ENCODE measurements at regions not wholly inside any gene's neighbourhood (a gene's known extent, or its start where the extent isn't known, plus 50 kb on each side); places are given as distances from the start of the nearest gene placed in this dataset.
"Not testable (repeated sequence)": the region's sequence is repeated elsewhere in the genome, so short reads cannot be mapped to it uniquely, and the experiment has no call there.

- DNase-seq (ENCODE audit: extremely low read depth, insufficient read length) = no peak
- H3K4me3 ChIP-seq (replicated peaks; ENCODE audit: low read depth, low read length) = no peak overlapping the region
- H3K36me3 ChIP-seq (ENCODE audit: control insufficient read depth, insufficient read depth, low read length) = no peaks in the 10 kb centered on the region
- TF ChIP-seq CTCF (IDR thresholded peaks at IDR 0.05; ENCODE audit: insufficient read depth, low read length, poor library complexity, severe bottlenecking) = no peak
- no peaks in the 10 kb centered on the region for H3K27me3 ChIP-seq (replicated peaks; ENCODE audit: control insufficient read depth, insufficient read depth, low read length)
Observed at GRCh38 chr3:56955492-56956111, 104.9 kb upstream of the SPATA12 start.

DNA sequence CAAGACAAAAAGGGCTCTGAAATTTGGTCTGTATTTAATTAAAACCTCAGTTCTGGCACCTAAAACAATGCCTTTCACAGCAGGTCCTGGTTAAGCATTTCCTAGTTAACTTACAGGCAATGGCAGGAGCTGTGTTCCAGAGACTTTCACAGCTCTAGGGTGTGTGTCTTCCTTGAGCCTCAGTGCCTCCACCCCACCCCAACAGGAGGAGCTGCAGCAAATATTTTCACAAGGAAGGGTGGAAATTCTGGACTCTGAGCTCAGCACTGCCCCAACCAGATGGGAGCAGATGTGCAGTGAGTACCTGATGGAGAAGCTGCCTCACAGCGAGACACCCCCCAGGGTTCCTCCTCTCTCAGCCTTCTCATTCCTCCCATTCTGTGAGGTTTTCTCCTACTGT lies 106.3 kb upstream of the SPATA12 start:
- no peaks in the 10 kb centered on the region for H3K36me3 ChIP-seq (ENCODE audit: control insufficient read depth, insufficient read depth, low read length)
- H3K4me3 ChIP-seq (replicated peaks; ENCODE audit: low read depth, low read length) = no peak overlapping the region
- DNase-seq (ENCODE audit: extremely low read depth, insufficient read length) = no peak
- no peaks in the 10 kb centered on the region for H3K27me3 ChIP-seq (replicated peaks; ENCODE audit: control insufficient read depth, insufficient read depth, low read length)
- TF ChIP-seq CTCF (IDR thresholded peaks at IDR 0.05; ENCODE audit: insufficient read depth, low read length, poor library complexity, severe bottlenecking) = no peak

GRCh38 chr3:56952846-56953245 lies 107.6 kb upstream of the SPATA12 start:
- Histone ChIP-seq H3K4me3 (replicated peaks; ENCODE audit: low read depth, low read length) (no peak overlapping the region), H3K36me3 (ENCODE audit: control insufficient read depth, insufficient read depth, low read length) (no peaks in the 10 kb centered on the region), H3K27me3 (replicated peaks; ENCODE audit: control insufficient read depth, insufficient read depth, low read length) (no peaks in the 10 kb centered on the region)
- TF ChIP-seq CTCF (IDR thresholded peaks at IDR 0.05; ENCODE audit: insufficient read depth, low read length, poor library complexity, severe bottlenecking) = no peak
- no peak for DNase-seq (ENCODE audit: extremely low read depth, insufficient read length)

GRCh38 chr3:56952061-56952460 lies 108.4 kb upstream of the SPATA12 start:
- no peaks in the 10 kb centered on the region for H3K27me3 ChIP-seq (replicated peaks; ENCODE audit: control insufficient read depth, insufficient read depth, low read length)
- H3K4me3 ChIP-seq (replicated peaks; ENCODE audit: low read depth, low read length) = no peak overlapping the region
- DNase-seq (ENCODE audit: extremely low read depth, insufficient read length) = no peak
- no peaks in the 10 kb centered on the region for H3K36me3 ChIP-seq (ENCODE audit: control insufficient read depth, insufficient read depth, low read length)
- TF ChIP-seq CTCF (IDR thresholded peaks at IDR 0.05; ENCODE audit: insufficient read depth, low read length, poor library complexity, severe bottlenecking) = no peak

DNA sequence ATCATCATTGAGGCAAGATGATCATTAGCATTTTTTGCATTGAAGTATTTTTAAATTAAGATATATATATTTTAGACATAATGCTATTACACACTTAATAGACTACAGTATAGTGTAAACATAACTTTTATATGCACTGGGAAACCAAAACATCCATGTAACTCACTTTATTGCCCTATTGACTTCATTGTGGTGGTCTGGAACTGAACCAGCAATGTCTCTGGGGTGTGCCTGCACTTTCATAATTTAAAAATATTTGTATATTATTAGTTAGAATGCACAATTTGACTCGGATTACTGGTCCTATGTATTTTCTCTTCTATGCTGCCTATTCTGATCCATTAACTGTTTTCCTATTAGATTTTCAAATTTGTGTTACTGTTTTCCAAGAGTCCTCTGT lies 109.1 kb upstream of the SPATA12 start:
- TF ChIP-seq CTCF (IDR thresholded peaks at IDR 0.05; ENCODE audit: insufficient read depth, low read length, poor library complexity, severe bottlenecking) = no peak
- H3K27me3 ChIP-seq (replicated peaks; ENCODE audit: control insufficient read depth, insufficient read depth, low read length) = no peaks in the 10 kb centered on the region
- no peak for DNase-seq (ENCODE audit: extremely low read depth, insufficient read length)
- no peak overlapping the region for H3K4me3 ChIP-seq (replicated peaks; ENCODE audit: low read depth, low read length)
- H3K36me3 ChIP-seq (ENCODE audit: control insufficient read depth, insufficient read depth, low read length) = no peaks in the 10 kb centered on the region

DNA sequence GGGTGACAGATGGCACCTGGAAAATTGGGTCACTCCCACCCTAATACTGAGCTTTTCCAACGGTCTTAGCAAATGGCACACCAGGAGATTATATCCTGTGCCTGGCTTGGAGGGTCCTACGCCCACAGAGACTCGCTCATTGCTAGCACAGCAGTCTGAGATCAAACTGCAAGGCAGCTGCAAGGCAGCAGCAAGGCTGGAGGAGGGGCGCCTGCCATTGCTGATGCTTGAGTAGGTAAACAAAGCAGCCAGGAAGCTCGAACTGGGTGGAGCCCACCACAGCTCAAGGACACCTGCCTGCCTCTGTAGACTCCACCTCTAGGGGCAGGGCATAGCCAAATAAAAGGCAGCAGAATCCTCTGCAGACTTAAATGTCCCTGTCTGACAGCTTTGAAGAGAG lies 115.1 kb upstream of the SPATA12 start:
- DNase-seq (ENCODE audit: extremely low read depth, insufficient read length); H3K27me3 ChIP-seq (replicated peaks; ENCODE audit: control insufficient read depth, insufficient read depth, low read length); H3K36me3 ChIP-seq (ENCODE audit: control insufficient read depth, insufficient read depth, low read length); H3K4me3 ChIP-seq (replicated peaks; ENCODE audit: low read depth, low read length): not testable (repeated sequence)
